Calu3 (cell line): ENCODE measurements at regions not wholly inside any gene's neighbourhood (a gene's known extent, or its start where the extent isn't known, plus 50 kb on each side); places are given as distances from the start of the nearest gene placed in this dataset.

Source experiments
- BruUV-seq: library from RNA; stranded (reverse); fragments of 400-500 nt; replicated peaks from 2 replicates; lab custom pipeline; 2021; lab: Mats Ljungman, UMichigan
- CTCF ChIA-PET: fragments of 300-600 bp; sonication (Branson Sonifier 250); formaldehyde crosslinking; loops from one replicate; lab custom pipeline; 2022; ENCODE audit warnings: antibody characterized with exemption; lab: Charles Lee
- DNase-seq: peaks from one replicate; pipeline ENCODE4 v3.0.0; 2022
- H3K27ac Mint-ChIP-seq: one replicate; pipeline ENCODE4 v1.8.0; 2022; ENCODE audit warnings: mixed read lengths; ENCODE audit not compliant: unreplicated experiment
- H3K27me3 Mint-ChIP-seq: one replicate; pipeline ENCODE4 v1.8.0; 2022; ENCODE audit warnings: mixed read lengths; ENCODE audit not compliant: unreplicated experiment
- H3K36me3 Mint-ChIP-seq: one replicate; pipeline ENCODE4 v1.8.0; 2022; ENCODE audit warnings: mild to moderate bottlenecking, moderate library complexity, mixed read lengths; ENCODE audit not compliant: insufficient read depth, unreplicated experiment
- H3K4me1 Mint-ChIP-seq: one replicate; pipeline ENCODE4 v1.8.0; 2022; ENCODE audit warnings: mild to moderate bottlenecking, low read depth, mixed read lengths; ENCODE audit not compliant: unreplicated experiment
- H3K4me3 Mint-ChIP-seq: one replicate; pipeline ENCODE4 v1.8.0; 2022; ENCODE audit warnings: mild to moderate bottlenecking, low read depth, moderate library complexity, mixed read lengths; ENCODE audit not compliant: unreplicated experiment
- H3K9me3 Mint-ChIP-seq: one replicate; pipeline ENCODE4 v1.8.0; 2022; ENCODE audit warnings: low read depth, mixed read lengths; ENCODE audit not compliant: unreplicated experiment
- CTCF ChIP-seq: fragments of 200-600 bp; IDR thresholded peaks from one replicate; pipeline ENCODE4 v1.8.0; 2022; ENCODE audit warnings: antibody characterized with exemption; ENCODE audit not compliant: unreplicated experiment
- intact Hi-C: fragments of 100-400 bp; cut with micrococcal nuclease; formaldehyde crosslinking; loops from one replicate; pipeline ENCODE4 v1.10.0; 2022; ENCODE audit not compliant: unreplicated experiment

- H3K36me3 Mint-ChIP-seq: no peaks in the 10 kb centered on the region
- H3K4me3 Mint-ChIP-seq: no peak overlapping the region
- no TSS peak for BruUV-seq
- DNase-seq: no peak
- H3K9me3 Mint-ChIP-seq: peaks cover 4% of the 10 kb centered on the region
- intact Hi-C loops: no loop called here
- H3K4me1 Mint-ChIP-seq: no peaks in the 10 kb centered on the region
- CTCF ChIA-PET: no interaction called here
- H3K27ac Mint-ChIP-seq: no peak overlapping the region
- TF ChIP-seq CTCF: no peak
- no peaks in the 10 kb centered on the region for H3K27me3 Mint-ChIP-seq
Observed at GRCh38 chr2:144711084-144711483, 191.2 kb upstream of the ZEB2 start.

GRCh38 chr2:144708626-144709025 lies 188.7 kb upstream of the ZEB2 start:
- H3K27me3 Mint-ChIP-seq: no peaks in the 10 kb centered on the region
- CTCF ChIA-PET: interaction anchor here (0.7 kb wide), 1 partner anchor 34 kb away, joined by 3 read pairs; no protein-coding TSS in a partner anchor
- DNase-seq: no peak
- no peaks in the 10 kb centered on the region for H3K36me3 Mint-ChIP-seq
- H3K4me1 Mint-ChIP-seq: peaks cover 5% of the 10 kb centered on the region
- TF ChIP-seq CTCF: no peak
- intact Hi-C loops: no loop called here
- H3K4me3 Mint-ChIP-seq: no peak overlapping the region
- no peaks in the 10 kb centered on the region for H3K9me3 Mint-ChIP-seq
- H3K27ac Mint-ChIP-seq: no peak overlapping the region
- BruUV-seq: no TSS peak

- intact Hi-C loops: no loop called here
- Mint-ChIP-seq H3K27ac (no peak overlapping the region), H3K36me3 (no peaks in the 10 kb centered on the region), H3K27me3 (no peaks in the 10 kb centered on the region), H3K4me3 (no peak overlapping the region), H3K9me3 (no peaks in the 10 kb centered on the region), H3K4me1 (peaks cover 9% of the 10 kb centered on the region)
- CTCF ChIA-PET: no interaction called here
- no peak for DNase-seq
- no TSS peak for BruUV-seq
- TF ChIP-seq CTCF: no peak
Observed at GRCh38 chr2:144707736-144708326, 187.9 kb upstream of the ZEB2 start.

GRCh38 chr2:144706647-144707046 lies 186.7 kb upstream of the ZEB2 start:
- intact Hi-C loops: no loop called here
- CTCF ChIA-PET: no interaction called here
- Mint-ChIP-seq H3K27ac (no peak overlapping the region), H3K36me3 (no peaks in the 10 kb centered on the region), H3K27me3 (no peaks in the 10 kb centered on the region), H3K4me3 (no peak overlapping the region), H3K9me3 (no peaks in the 10 kb centered on the region), H3K4me1 (peaks cover 9% of the 10 kb centered on the region)
- no peak for TF ChIP-seq CTCF
- no peak for DNase-seq
- no TSS peak for BruUV-seq
